HG02759 (cell line): ENCODE measurements at regions not wholly inside any gene's neighbourhood (a gene's known extent, or its start where the extent isn't known, plus 50 kb on each side); places are given as distances from the start of the nearest gene placed in this dataset.
"Not testable (repeated sequence)": the region's sequence is repeated elsewhere in the genome, so short reads cannot be mapped to it uniquely, and the experiment has no call there.

Experiments
- ATAC-seq: cut with Tn5 transposase; IDR thresholded peaks from one replicate; pipeline ENCODE4 v1.9.1; 2021; ENCODE audit warnings: mild to moderate bottlenecking, moderate library complexity; ENCODE audit not compliant: unreplicated experiment

DNA sequence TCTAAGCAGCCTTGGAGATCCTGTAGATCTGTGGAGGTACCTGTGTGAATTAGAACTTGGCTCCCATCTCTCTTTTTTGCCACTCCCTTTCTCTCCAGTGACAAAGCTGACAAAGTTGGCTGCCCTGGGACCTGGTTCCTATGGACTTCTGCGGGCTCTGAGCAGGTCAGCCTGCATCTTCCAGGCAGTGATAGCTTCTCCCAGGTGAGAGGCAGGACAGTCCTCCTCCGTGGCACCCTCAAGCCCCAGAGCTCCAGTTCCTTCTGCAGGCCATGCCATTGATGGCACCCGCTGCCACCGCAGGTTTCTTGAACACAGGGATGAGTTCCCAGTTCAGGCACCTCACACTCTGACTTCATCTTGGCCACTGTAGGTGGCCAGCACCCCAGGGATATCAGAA lies 73.5 kb upstream of the GRB10 start:
- no peak for ATAC-seq

DNA sequence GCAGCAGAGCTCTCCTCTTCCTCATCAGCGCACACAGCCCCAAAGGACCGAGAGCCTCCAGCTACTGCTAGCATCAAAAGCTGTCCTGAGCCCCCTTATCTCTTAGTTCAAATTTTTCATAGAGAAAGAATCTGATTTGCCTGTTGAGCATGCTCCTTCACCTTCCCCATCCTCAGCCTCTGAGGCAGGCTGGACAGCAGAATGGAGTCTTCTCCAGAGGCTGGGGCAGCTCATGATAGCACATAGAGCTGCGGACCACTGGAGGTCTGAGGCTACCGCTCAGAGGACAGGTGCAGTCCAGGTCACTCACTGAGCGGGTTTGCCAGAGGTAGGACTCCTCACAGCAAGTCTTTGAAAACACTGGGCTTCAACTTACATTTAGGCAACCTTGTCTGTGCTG lies 72.8 kb upstream of the GRB10 start:
- no peak for ATAC-seq

DNA sequence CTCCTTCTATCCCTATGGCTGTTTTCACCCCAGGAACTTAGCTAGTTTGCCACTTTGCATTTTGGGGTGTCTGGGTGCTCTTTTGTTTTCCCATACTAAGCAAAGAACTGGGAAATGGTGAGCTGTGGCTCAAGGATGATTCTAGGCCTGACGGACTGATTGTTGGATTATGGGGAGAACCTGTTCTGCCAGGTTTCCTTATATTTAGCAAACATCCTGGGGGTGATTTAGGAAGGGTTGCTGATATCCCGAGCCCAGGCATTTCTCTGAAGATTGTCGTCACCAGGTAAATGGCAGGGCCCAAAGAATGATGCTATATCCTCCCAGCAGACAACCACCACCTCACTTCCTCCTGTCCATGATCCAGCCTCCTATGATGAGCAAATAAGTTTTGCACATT lies 72.1 kb upstream of the GRB10 start:
- no peak for ATAC-seq

DNA sequence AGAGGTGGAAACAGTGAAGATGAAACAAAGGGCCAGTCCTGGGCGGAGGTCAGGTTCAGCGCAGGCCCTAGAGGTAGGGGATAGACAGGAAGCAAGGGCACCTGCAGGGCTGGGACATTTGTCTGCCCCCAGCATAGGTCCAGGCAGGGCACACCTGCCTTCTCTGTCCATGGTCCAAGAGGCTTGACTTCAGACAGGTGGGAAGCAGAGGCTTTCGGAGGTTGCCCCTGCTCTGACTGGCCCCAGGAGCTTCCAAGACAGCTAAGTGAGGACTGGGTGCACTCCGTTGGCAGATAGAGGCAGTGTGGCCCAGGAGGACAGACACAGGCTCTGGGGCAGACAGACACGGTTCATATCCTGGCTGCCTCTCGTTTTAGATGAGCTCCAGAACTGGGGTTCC lies 71.6 kb upstream of the GRB10 start:
- ATAC-seq, result no peak

DNA sequence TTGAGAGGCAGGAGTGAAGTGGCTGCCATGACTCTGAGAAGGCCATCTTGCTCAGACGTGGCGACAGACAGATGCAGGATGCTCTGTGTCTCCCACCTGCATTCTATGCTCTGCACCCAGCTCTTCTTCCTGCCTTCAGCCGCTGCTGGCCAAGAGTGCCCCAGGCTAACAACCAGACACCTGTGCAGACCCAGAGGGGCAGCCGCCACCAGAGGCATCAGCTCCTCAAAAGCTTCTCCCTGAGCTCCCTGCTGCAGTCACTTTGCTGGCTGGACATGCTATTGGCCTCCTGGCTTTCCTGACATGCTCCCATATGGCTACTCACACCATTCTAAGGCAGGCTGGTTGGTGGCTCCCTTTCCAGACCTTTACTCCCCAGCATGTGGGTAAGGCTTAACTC lies 70.6 kb upstream of the GRB10 start:
- no peak for ATAC-seq

DNA sequence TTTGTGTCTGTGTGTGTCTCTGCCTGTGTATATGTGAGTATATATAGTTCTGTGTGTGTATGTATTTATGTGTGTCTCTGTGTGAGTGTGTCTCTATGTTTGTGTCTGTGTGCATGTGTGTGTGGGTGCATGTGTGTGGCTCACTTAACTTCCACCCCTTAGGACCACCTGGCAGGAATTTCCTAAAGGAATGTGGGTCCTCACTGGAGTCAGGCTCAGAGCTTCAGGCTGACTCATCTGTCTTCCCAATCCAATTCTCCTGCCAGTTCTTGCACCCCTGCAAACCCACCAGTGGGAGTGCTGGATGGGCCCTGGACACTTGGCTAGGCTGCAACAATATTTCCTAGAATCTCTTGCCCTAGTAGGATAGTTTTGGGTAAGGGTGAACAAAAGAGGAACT lies 70.2 kb upstream of the GRB10 start:
- no peak for ATAC-seq

DNA sequence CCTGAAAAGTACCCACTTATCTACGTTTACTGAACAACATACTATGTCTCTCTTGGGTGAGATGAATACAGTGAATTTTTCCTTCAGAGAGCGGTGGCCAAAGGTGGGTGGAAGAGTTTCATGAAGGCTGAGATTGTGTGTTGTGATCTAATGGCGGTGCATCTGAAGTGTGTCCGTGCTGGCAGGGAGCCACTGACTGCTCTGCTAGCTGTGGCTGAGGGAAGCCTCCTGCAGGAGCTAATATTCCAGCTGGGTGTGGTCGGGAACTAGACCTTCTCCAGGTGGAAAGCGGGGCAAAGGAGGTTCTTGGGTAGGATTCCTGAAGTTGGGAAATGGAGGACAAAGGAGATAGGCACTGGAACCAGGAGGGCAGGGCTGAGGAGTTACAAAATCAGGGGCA lies 69.2 kb upstream of the GRB10 start:
- ATAC-seq, result no peak

DNA sequence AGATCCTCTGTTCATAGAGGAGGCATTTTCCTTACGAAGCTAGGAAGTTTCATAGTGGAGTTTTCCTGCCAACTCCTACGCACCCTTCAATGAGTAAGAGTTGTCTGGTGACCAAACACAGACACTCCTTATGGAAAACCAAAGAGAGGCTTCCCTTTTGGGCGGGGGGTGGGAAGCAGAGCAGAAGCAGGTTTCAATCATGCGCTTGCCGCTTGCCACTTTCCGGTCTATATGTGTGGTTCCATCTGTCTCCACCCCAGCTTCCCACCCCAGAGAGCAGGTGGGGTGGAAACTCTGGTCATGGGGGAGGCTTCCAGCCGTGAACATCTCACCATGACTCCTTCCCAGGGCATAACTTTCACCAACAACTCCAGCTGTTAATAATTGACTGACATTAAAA lies 68.8 kb upstream of the GRB10 start:
- no peak for ATAC-seq

DNA sequence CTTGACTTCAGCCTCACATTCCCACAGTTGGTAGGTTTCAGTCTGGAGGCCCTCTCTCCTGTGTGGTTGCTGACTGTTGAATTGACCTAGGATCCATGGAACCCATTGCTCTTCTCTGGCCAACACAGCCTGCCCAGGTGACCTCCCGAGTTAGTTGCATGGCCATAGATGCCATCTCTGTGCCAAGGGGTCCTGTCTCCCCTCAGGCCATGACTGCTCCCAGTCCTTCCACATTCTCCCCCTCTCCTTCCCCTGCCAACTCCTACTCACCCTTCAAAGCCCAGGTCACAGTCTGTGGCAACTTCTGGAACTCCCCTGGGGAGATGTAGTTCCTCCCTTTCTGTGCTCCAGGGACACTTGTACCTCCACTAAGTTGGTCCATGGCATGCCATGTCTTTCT lies 67.3 kb upstream of the GRB10 start:
- ATAC-seq, result no peak

DNA sequence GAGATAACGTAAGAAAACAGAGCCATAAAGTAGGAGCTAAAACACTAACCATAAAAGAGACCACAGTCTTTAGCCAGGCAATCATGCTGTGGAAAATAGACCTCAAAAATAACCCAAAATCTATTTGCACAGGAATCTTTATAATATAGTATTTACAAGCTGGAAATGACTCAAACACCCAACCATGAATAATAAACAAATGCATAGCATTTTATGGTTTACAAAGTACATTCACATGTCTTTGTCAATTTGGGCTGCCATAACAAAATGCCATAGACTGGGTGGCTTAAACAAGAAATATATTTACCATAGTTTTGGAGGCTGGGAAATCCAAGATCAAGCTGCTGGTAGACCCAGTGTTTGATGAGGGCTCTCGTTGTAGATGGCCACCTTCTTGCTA lies 65.5 kb upstream of the GRB10 start:
- ATAC-seq, result no peak

DNA sequence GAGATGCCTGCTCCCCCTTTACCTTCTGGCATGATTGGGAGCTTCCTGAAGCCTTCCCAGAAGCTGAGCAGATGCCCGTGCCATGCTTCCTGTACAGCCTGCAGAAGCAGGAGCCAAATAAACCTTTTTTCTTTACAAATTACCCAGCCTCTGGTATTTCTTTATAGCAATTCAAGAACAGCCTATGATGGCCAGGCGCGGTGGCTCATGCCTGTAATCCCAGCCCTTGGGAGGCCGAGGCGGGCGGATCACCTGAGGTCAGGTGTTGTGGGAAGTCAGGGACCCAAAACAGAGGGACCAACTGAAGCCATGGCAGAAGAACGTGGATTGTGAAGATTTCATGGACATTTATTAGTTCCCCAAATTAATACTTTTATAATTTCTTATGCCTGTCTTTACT lies 62.2 kb upstream of the GRB10 start:
- ATAC-seq, result not testable (repeated sequence)

DNA sequence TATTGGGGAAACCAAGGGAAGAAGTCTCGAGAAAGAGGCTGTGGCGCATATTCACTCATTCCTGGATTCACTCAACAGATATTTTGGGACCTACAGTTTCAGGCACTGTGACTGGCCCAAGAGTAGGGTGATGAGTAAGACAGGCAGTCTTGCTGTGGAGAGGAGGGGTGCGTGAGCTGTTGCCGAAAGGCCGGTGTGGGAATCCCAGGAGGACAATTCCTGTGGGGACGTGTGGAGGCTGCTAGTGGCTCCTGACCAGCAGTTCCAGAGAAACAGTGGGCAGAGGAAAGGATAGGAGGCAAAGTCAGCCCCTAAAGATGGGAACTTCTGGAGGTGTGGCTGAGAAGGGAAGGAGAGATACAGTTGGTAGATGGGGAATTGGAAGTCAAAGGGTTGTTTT lies 59.3 kb upstream of the GRB10 start:
- no peak for ATAC-seq

DNA sequence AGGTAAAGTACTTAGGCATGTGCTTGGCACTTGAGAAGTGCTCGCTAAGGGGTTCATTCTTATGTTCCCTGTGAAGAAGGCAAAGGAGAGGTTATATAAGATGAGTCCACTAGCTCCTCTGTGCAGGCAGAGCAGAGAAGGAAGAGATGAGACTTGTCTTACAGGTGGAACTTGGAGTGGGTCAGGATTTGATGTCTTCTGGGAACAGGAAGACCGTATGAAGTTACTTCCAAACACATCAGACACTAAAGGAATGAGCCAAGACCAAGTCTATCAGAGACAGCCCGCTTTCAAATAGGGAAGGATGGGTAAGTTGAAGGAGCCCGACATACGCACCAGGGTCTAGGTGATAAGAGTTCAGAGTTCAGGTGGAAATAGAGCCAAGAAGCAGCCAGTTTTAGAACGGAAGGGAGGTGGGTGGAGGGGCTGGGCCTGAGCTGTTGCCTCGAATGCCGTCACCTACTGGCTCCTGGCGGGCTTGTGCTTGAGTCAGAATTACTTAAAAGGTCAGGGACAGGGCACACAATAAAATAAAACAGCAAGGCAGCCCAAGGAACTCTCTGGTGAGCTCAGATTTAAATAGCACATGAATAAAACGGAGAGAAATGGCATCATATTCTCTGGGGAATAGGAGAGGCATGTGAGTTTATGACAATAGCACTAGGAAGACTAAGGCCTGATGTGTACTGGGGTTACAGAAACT lies 56.1 kb upstream of the GRB10 start:
- no peak for ATAC-seq

DNA sequence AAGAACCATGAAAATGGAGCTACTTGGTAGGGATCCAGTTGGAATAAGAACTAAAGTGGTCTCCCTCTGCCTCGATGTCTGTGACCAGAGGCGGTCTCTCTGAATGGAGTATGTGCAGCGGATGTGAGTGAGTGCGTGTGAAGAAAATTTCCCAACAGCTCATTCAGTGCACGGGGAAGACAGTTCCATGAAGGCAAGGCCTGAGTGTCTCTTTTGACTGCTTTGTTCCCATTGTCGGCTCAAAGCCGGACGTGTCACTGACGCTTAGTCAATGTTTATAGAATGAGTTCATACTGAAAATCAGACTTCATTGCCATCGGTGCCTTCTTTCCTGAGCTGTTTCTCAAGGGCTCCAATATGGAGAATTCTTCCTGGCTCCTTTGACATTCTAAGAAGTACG lies 55.3 kb upstream of the GRB10 start:
- ATAC-seq, result no peak

DNA sequence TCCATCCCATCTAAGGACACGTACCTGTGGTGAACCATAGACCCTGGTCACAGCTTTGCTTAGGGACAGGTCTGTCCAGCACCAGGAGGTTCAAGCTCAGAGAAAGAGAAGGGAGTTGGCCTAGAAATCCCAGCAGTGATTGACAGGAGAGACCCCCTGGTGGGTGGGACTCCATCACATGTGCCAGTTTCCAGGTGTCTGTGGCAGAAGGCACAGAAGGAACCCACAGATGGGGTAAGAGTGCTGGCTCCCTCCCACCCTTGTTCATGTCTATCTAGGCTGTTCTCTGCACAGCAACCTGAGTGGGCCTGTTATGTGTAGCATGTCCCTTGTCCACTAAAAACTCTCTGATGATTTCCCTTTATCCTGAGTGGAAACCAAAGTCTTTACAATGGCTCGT lies 54.0 kb upstream of the GRB10 start:
- no peak for ATAC-seq

DNA sequence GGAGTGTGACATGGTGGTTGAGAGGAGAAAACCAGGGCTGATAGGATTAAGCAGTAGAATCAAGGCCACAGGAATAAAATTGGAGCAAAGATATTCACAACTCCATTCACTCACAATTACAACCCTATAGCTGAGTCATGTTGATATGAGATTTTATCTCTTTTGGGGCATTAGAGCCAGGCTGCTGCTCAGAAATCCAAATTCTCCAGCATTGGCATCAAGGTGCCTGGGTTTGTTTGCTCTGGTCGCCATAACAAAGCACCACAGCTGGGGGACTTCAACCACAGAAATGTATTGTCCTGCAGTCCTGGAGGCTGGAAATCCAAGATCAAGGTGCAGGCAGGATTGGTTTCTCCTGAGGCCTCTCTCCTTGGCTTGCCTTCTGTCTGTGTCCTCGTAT lies 52.5 kb upstream of the GRB10 start:
- no peak for ATAC-seq

DNA sequence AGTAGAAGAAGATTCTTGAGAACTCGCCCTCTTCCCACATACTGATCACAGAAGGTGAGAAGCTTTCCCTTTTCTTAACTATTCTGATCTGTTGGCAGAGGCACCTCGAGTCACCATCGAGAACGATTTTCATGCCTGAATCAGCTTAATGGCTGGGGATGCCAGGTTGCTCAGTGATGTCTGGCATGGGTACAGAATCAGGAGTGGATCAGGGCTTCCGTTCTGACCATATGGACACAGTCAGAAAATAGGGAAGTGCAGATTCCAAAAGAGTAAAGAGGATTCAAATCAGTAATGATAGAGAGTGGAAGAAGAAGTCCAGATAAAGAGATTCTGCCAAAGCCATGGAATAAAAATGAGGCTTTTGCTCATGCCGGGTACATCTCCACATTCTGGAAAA lies 52.0 kb upstream of the GRB10 start:
- ATAC-seq, result no peak

DNA sequence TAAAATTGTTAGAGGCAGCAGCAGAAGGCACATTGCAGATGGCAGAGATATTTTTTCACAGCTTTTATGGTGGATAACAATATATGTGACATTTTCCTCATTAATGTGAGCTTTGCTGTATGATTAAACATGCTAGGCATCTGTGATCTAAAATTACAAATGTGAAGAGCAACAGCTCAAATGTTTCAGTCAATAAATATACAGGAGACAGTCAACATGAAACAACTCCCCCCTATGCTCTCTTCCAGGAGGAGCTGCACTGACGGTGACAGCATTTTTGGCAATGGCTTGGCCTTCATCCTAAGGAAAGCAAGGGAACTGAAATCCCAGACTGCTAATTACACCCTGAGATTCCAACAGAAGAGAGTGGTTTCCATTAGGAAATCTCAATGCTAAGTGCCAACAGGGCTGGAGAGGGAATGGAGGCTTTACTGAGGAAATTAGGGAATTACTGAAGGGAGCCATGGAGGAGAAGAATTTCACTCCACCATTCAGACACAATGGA lies 51.4 kb upstream of the GRB10 start:
- no peak for ATAC-seq

DNA sequence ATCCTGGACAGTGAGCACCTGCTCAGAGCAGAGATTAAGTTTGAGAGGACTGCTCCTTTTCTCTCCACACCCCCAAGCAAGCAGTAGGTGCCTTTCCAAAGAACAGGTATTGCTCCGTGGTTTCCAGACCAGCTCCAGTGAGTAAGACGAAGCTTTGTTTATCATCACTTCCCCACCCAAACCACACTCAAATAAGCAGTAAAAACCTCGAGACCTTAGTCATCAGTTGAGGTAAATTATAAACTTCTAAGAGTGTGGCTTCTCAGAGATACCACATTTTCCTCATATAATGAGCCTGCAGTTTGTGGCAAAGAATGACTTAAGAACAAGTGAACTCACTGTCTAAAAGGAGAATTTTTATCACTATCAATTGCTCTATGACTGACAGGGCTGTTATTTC lies 50.0 kb upstream of the GRB10 start:
- no peak for ATAC-seq
